ENCODE measurements at regions not wholly inside any gene's neighbourhood (a gene's known extent, or its start where the extent isn't known, plus 50 kb on each side); places are given as distances from the start of the nearest gene placed in this dataset.

GRCh38 chr2:61722318-61722717, 131.5 kb downstream of the FAM161A start:
- DNase-seq, result no peak

GRCh38 chr2:61721382-61721781, 132.5 kb downstream of the FAM161A start:
- no peak for DNase-seq

GRCh38 chr2:61720911-61721310, 132.9 kb downstream of the FAM161A start:
- no peak for DNase-seq

- DNase-seq, result no peak
These were observed 134.9 kb downstream of the FAM161A start for GRCh38 chr2:61718965-61719364.

GRCh38 chr2:61715506-61715905, 138.4 kb downstream of the FAM161A start:
- no peak for DNase-seq

GRCh38 chr2:61714210-61714609, 139.7 kb downstream of the FAM161A start:
- no peak for DNase-seq

- DNase-seq, result no peak
These were observed 140.4 kb downstream of the FAM161A start for GRCh38 chr2:61713457-61713856.

- DNase-seq, result no peak
These were observed 141.8 kb downstream of the FAM161A start for GRCh38 chr2:61712060-61712459.

GRCh38 chr2:61710711-61711110, 143.1 kb downstream of the FAM161A start:
- no peak for DNase-seq

GRCh38 chr2:61707984-61708852, 145.6 kb downstream of the FAM161A start:
- DNase-seq, result no peak

GRCh38 chr2:61705625-61706024, 148.2 kb downstream of the FAM161A start:
- no peak for DNase-seq

- DNase-seq, result no peak
These were observed 149.5 kb downstream of the FAM161A start for GRCh38 chr2:61704364-61704763.

- no peak for DNase-seq
These were observed 151.8 kb downstream of the FAM161A start for GRCh38 chr2:61702088-61702467.

- no peak for DNase-seq
These were observed 153.4 kb downstream of the FAM161A start for GRCh38 chr2:61700464-61700863.

- DNase-seq, result peak; percentile 50
These were observed 156.4 kb upstream of the XPO1 start for GRCh38 chr2:61694312-61695274.

GRCh38 chr2:61693744-61694143, 155.6 kb upstream of the XPO1 start:
- no peak for DNase-seq

GRCh38 chr2:61690078-61690596, 152.0 kb upstream of the XPO1 start:
- DNase-seq, result no peak

GRCh38 chr2:61689568-61689967, 151.4 kb upstream of the XPO1 start:
- no peak for DNase-seq

GRCh38 chr2:61688369-61689334, 150.5 kb upstream of the XPO1 start:
- no peak for DNase-seq

GRCh38 chr2:61679096-61679495, 140.9 kb upstream of the XPO1 start:
- DNase-seq, result no peak

- no peak for DNase-seq
These were observed 139.8 kb upstream of the XPO1 start for GRCh38 chr2:61677942-61678341.

- DNase-seq, result no peak
These were observed 139.2 kb upstream of the XPO1 start for GRCh38 chr2:61677306-61677705.
